ENCODE measurements at regions not wholly inside any gene's neighbourhood (a gene's known extent, or its start where the extent isn't known, plus 50 kb on each side); places are given as distances from the start of the nearest gene placed in this dataset.

- no peak overlapping the region for H3K9ac ChIP-seq (ENCODE audit: low read length)
- H2BK120ac ChIP-seq (ENCODE audit: low read depth, low read length): no peak overlapping the region
- H2BK15ac ChIP-seq (ENCODE audit: low read depth, poor library complexity, severe bottlenecking): no peak overlapping the region
- no peak for DNase-seq
- no peak overlapping the region for H3K14ac ChIP-seq (ENCODE audit: low read length in 2 of 2)
- no peaks in the 10 kb centered on the region for H3K9me3 ChIP-seq (ENCODE audit: control insufficient read depth, low read length)
- no peak overlapping the region for H2BK5ac ChIP-seq (ENCODE audit: low read depth, low read length, poor library complexity, severe bottlenecking)
- no peaks in the 10 kb centered on the region for H3K27me3 ChIP-seq (ENCODE audit: control insufficient read depth in 1 of 2, insufficient read depth in 1 of 2, low read length in 2 of 2)
- no peak overlapping the region for H2AK5ac ChIP-seq (ENCODE audit: low read length, severe bottlenecking)
- no peaks in the 10 kb centered on the region for H3K79me1 ChIP-seq (replicated peaks; ENCODE audit: low read length, poor library complexity, severe bottlenecking)
- 93% methylated on average over 4 of the region's 6 CpGs for WGBS
- no peak overlapping the region for H3K18ac ChIP-seq (ENCODE audit: low read depth in 1 of 2, low read length in 2 of 2)
- H3K23ac ChIP-seq (ENCODE audit: low read length in 2 of 2): no peak overlapping the region
- no peak overlapping the region for H2BK12ac ChIP-seq (ENCODE audit: low read length in 2 of 2)
- H3K27ac ChIP-seq (ENCODE audit: low read length, poor library complexity, severe bottlenecking): no peak overlapping the region
- no peaks in the 10 kb centered on the region for H3K4me1 ChIP-seq (ENCODE audit: control insufficient read depth, insufficient read depth, low read depth, low read length)
- H3K4me2 ChIP-seq (ENCODE audit: low read length, poor library complexity, severe bottlenecking): no peak overlapping the region
- H4K91ac ChIP-seq (ENCODE audit: low read length): no peak overlapping the region
- H3K4me3 ChIP-seq (ENCODE audit: insufficient read depth in 1 of 2, low read depth in 1 of 2, low read length in 2 of 2): no peak overlapping the region
- H2AFZ ChIP-seq (ENCODE audit: low read depth, low read length): no peak overlapping the region
- no peak overlapping the region for H3K4ac ChIP-seq (ENCODE audit: low read depth in 1 of 2, low read length in 2 of 2)
- no peak overlapping the region for H4K8ac ChIP-seq (ENCODE audit: low read length)
- no peaks in the 10 kb centered on the region for H3K36me3 ChIP-seq (ENCODE audit: control insufficient read depth in 1 of 2, insufficient read depth in 2 of 2, low read depth in 1 of 2, low read length in 2 of 2)
Observed at GRCh38 chr18:39200153-39200552, 1634.6 kb upstream of the CELF4 start.

GRCh38 chr18:39199231-39199855 lies 1633.7 kb upstream of the CELF4 start:
- 77% methylated on average over 5 of the region's 5 CpGs for WGBS
- Histone ChIP-seq H3K9me3 (ENCODE audit: control insufficient read depth, low read length) (no peaks in the 10 kb centered on the region), H2AFZ (ENCODE audit: low read depth, low read length) (no peak overlapping the region), H4K91ac (ENCODE audit: low read length) (no peak overlapping the region), H3K4me2 (ENCODE audit: low read length, poor library complexity, severe bottlenecking) (no peak overlapping the region), H2BK12ac (ENCODE audit: low read length in 2 of 2) (no peak overlapping the region), H3K79me1 (replicated peaks; ENCODE audit: low read length, poor library complexity, severe bottlenecking) (no peaks in the 10 kb centered on the region), H3K4me3 (ENCODE audit: insufficient read depth in 1 of 2, low read depth in 1 of 2, low read length in 2 of 2) (no peak overlapping the region), H3K4me1 (ENCODE audit: control insufficient read depth, insufficient read depth, low read depth, low read length) (no peaks in the 10 kb centered on the region), H2AK5ac (ENCODE audit: low read length, severe bottlenecking) (no peak overlapping the region), H3K18ac (ENCODE audit: low read depth in 1 of 2, low read length in 2 of 2) (no peak overlapping the region), H3K9ac (ENCODE audit: low read length) (no peak overlapping the region), H3K36me3 (ENCODE audit: control insufficient read depth in 1 of 2, insufficient read depth in 2 of 2, low read depth in 1 of 2, low read length in 2 of 2) (no peaks in the 10 kb centered on the region), H2BK15ac (ENCODE audit: low read depth, poor library complexity, severe bottlenecking) (no peak overlapping the region), H2BK5ac (ENCODE audit: low read depth, low read length, poor library complexity, severe bottlenecking) (no peak overlapping the region), H3K14ac (ENCODE audit: low read length in 2 of 2) (no peak overlapping the region), H2BK120ac (ENCODE audit: low read depth, low read length) (no peak overlapping the region), H3K23ac (ENCODE audit: low read length in 2 of 2) (no peak overlapping the region), H4K8ac (ENCODE audit: low read length) (no peak overlapping the region), H3K4ac (ENCODE audit: low read depth in 1 of 2, low read length in 2 of 2) (no peak overlapping the region), H3K27me3 (ENCODE audit: control insufficient read depth in 1 of 2, insufficient read depth in 1 of 2, low read length in 2 of 2) (no peaks in the 10 kb centered on the region), H3K27ac (ENCODE audit: low read length, poor library complexity, severe bottlenecking) (no peak overlapping the region)
- no peak for DNase-seq

- H3K4me2 ChIP-seq (ENCODE audit: low read length, poor library complexity, severe bottlenecking): no peak overlapping the region
Observed at GRCh38 chr18:39198376-39198775, 1632.8 kb upstream of the CELF4 start.

GRCh38 chr18:39191931-39192330 lies 1626.3 kb upstream of the CELF4 start:
- Histone ChIP-seq H4K91ac (ENCODE audit: low read length) (no peak overlapping the region), H3K36me3 (ENCODE audit: control insufficient read depth in 1 of 2, insufficient read depth in 2 of 2, low read depth in 1 of 2, low read length in 2 of 2) (no peaks in the 10 kb centered on the region), H3K4me2 (ENCODE audit: low read length, poor library complexity, severe bottlenecking) (no peak overlapping the region), H2BK12ac (ENCODE audit: low read length in 2 of 2) (no peak overlapping the region), H3K4ac (ENCODE audit: low read depth in 1 of 2, low read length in 2 of 2) (no peak overlapping the region), H3K9ac (ENCODE audit: low read length) (no peak overlapping the region), H3K27me3 (ENCODE audit: control insufficient read depth in 1 of 2, insufficient read depth in 1 of 2, low read length in 2 of 2) (no peaks in the 10 kb centered on the region), H3K18ac (ENCODE audit: low read depth in 1 of 2, low read length in 2 of 2) (no peak overlapping the region), H3K4me3 (ENCODE audit: insufficient read depth in 1 of 2, low read depth in 1 of 2, low read length in 2 of 2) (no peak overlapping the region), H3K9me3 (ENCODE audit: control insufficient read depth, low read length) (no peaks in the 10 kb centered on the region), H2AK5ac (ENCODE audit: low read length, severe bottlenecking) (no peak overlapping the region), H3K23ac (ENCODE audit: low read length in 2 of 2) (no peak overlapping the region), H3K27ac (ENCODE audit: low read length, poor library complexity, severe bottlenecking) (no peak overlapping the region), H3K4me1 (ENCODE audit: control insufficient read depth, insufficient read depth, low read depth, low read length) (no peaks in the 10 kb centered on the region), H3K79me1 (replicated peaks; ENCODE audit: low read length, poor library complexity, severe bottlenecking) (no peaks in the 10 kb centered on the region), H4K8ac (ENCODE audit: low read length) (no peak overlapping the region), H2BK120ac (ENCODE audit: low read depth, low read length) (no peak overlapping the region), H3K14ac (ENCODE audit: low read length in 2 of 2) (no peak overlapping the region), H2BK5ac (ENCODE audit: low read depth, low read length, poor library complexity, severe bottlenecking) (no peak overlapping the region), H2BK15ac (ENCODE audit: low read depth, poor library complexity, severe bottlenecking) (no peak overlapping the region), H2AFZ (ENCODE audit: low read depth, low read length) (no peak overlapping the region)
- 100% methylated on average over 1 of the region's 1 CpG for WGBS
- no peak for DNase-seq

More at GRCh38 chr18:39198376-39198775, 1632.8 kb upstream of the CELF4 start:
- no peak for DNase-seq
- Histone ChIP-seq H3K27ac (ENCODE audit: low read length, poor library complexity, severe bottlenecking) (no peak overlapping the region), H2BK12ac (ENCODE audit: low read length in 2 of 2) (no peak overlapping the region), H4K8ac (ENCODE audit: low read length) (no peak overlapping the region), H2AFZ (ENCODE audit: low read depth, low read length) (no peak overlapping the region), H3K9me3 (ENCODE audit: control insufficient read depth, low read length) (no peaks in the 10 kb centered on the region), H2BK120ac (ENCODE audit: low read depth, low read length) (no peak overlapping the region), H3K9ac (ENCODE audit: low read length) (no peak overlapping the region), H2BK5ac (ENCODE audit: low read depth, low read length, poor library complexity, severe bottlenecking) (no peak overlapping the region), H3K4ac (ENCODE audit: low read depth in 1 of 2, low read length in 2 of 2) (no peak overlapping the region), H3K79me1 (replicated peaks; ENCODE audit: low read length, poor library complexity, severe bottlenecking) (no peaks in the 10 kb centered on the region), H3K4me3 (ENCODE audit: insufficient read depth in 1 of 2, low read depth in 1 of 2, low read length in 2 of 2) (no peak overlapping the region), H3K36me3 (ENCODE audit: control insufficient read depth in 1 of 2, insufficient read depth in 2 of 2, low read depth in 1 of 2, low read length in 2 of 2) (no peaks in the 10 kb centered on the region), H3K4me1 (ENCODE audit: control insufficient read depth, insufficient read depth, low read depth, low read length) (no peaks in the 10 kb centered on the region), H2AK5ac (ENCODE audit: low read length, severe bottlenecking) (no peak overlapping the region), H3K14ac (ENCODE audit: low read length in 2 of 2) (no peak overlapping the region), H3K27me3 (ENCODE audit: control insufficient read depth in 1 of 2, insufficient read depth in 1 of 2, low read length in 2 of 2) (no peaks in the 10 kb centered on the region), H2BK15ac (ENCODE audit: low read depth, poor library complexity, severe bottlenecking) (no peak overlapping the region), H4K91ac (ENCODE audit: low read length) (no peak overlapping the region), H3K23ac (ENCODE audit: low read length in 2 of 2) (no peak overlapping the region), H3K18ac (ENCODE audit: low read depth in 1 of 2, low read length in 2 of 2) (no peak overlapping the region)
- 66% methylated on average over 4 of the region's 4 CpGs for WGBS
